HepG2 (cell line): ENCODE measurements at regions not wholly inside any gene's neighbourhood (a gene's known extent, or its start where the extent isn't known, plus 50 kb on each side); places are given as distances from the start of the nearest gene placed in this dataset.
A peak's percentile ranks its signal among the peaks of the same experiment; 100 is the strongest.

ENCODE experiments used
- FLYWCH1 ChIP-seq: sonication (generic); formaldehyde crosslinking; IDR thresholded peaks from 2 replicates; pipeline ENCODE4 v1.8.1; 2023; ENCODE audit warnings: mild to moderate bottlenecking, missing genetic modification reagents
- GATAD2A ChIP-seq: IDR thresholded peaks from 2 replicates; pipeline ENCODE4 v1.6.1; 2016
- HES4 ChIP-seq: sonication (generic); formaldehyde crosslinking; IDR thresholded peaks from 2 replicates; pipeline ENCODE4 v1.9.0; 2021; ENCODE audit warnings: mild to moderate bottlenecking, missing genetic modification reagents, borderline replicate concordance
- HNF1A ChIP-seq, 2 experiments: sonication (generic) in 1 of 2; formaldehyde crosslinking in 1 of 2; IDR thresholded peaks; 2 replicates each; pipeline versions ENCODE4 v1.4.0 to v1.6.1; 2016 to 2020; ENCODE audit warnings: borderline replicate concordance in 1 of 2, low read depth in 1 of 2, mild to moderate bottlenecking in 1 of 2, missing genetic modification reagents in 1 of 2
- IRX3 ChIP-seq: sonication (generic); formaldehyde crosslinking; IDR thresholded peaks from 2 replicates; pipeline ENCODE4 v1.8.1; 2023; ENCODE audit warnings: mild to moderate bottlenecking, low read depth, missing genetic modification reagents, borderline replicate concordance
- JDP2 ChIP-seq: sonication (generic); formaldehyde crosslinking; IDR thresholded peaks from 2 replicates; pipeline ENCODE4 v1.8.1; 2022; ENCODE audit warnings: missing genetic modification reagents, borderline replicate concordance
- JUND ChIP-seq: sonication (generic); formaldehyde crosslinking; IDR thresholded peaks from 2 replicates; pipeline ENCODE4 v1.8.0; 2022; ENCODE audit warnings: mild to moderate bottlenecking, missing genetic modification reagents
- MAFF ChIP-seq: IDR thresholded peaks from 2 replicates; pipeline ENCODE4 v1.6.1; 2011; ENCODE audit warnings: low read depth, low read length, improper control_type of control experiment
- MAFG ChIP-seq: sonication (generic); formaldehyde crosslinking; IDR thresholded peaks from 2 replicates; pipeline ENCODE4 v1.5.1; 2020; ENCODE audit warnings: mild to moderate bottlenecking, missing genetic modification reagents
- MTF2 ChIP-seq: sonication (generic); formaldehyde crosslinking; IDR thresholded peaks from 2 replicates; pipeline ENCODE4 v1.5.0; 2020; ENCODE audit warnings: missing genetic modification reagents, borderline replicate concordance
- MXD3 ChIP-seq: IDR thresholded peaks from 2 replicates; pipeline ENCODE4 v1.6.1; 2016; ENCODE audit warnings: mild to moderate bottlenecking, missing biosample characterization, missing genetic modification reagents
- NFYC ChIP-seq: IDR thresholded peaks from 2 replicates; pipeline ENCODE4 v1.6.1; 2016; ENCODE audit warnings: missing genetic modification reagents, missing compliant biosample characterization
- NR2F6 ChIP-seq, 2 experiments: IDR thresholded peaks; 2 replicates each; pipeline ENCODE4 v1.6.1; 2016; ENCODE audit warnings: antibody characterized with exemption in 1 of 2, mild to moderate bottlenecking in 1 of 2
- POLR2AphosphoS5 ChIP-seq: IDR thresholded peaks from 2 replicates; pipeline ENCODE4 v1.6.1; 2012; ENCODE audit warnings: low read depth, low read length
- SIN3A ChIP-seq: IDR thresholded peaks from 2 replicates; pipeline ENCODE4 v1.6.1; 2011; ENCODE audit warnings: low read depth, mild to moderate bottlenecking, control low read depth, low read length, borderline replicate concordance
- ZFAT ChIP-seq: sonication (generic); formaldehyde crosslinking; conservative IDR thresholded peaks from 2 replicates; pipeline ENCODE4 v1.8.1; 2023; ENCODE audit warnings: missing genetic modification reagents, inconsistent platforms
- ZNF143 ChIP-seq: sonication (generic); formaldehyde crosslinking; IDR thresholded peaks from 2 replicates; pipeline ENCODE4 v1.4.0; 2020; ENCODE audit warnings: missing genetic modification reagents
- ZNF276 ChIP-seq: sonication (generic); formaldehyde crosslinking; IDR thresholded peaks from 2 replicates; pipeline ENCODE4 v1.4.0; 2020; ENCODE audit warnings: mild to moderate bottlenecking, low read depth, missing genetic modification reagents
- ZNF382 ChIP-seq: sonication (generic); formaldehyde crosslinking; IDR thresholded peaks from 2 replicates; pipeline ENCODE4 v1.5.0; 2020; ENCODE audit warnings: missing genetic modification reagents, mild to moderate bottlenecking, borderline replicate concordance
- ZNF383 ChIP-seq: sonication (generic); formaldehyde crosslinking; IDR thresholded peaks from 2 replicates; pipeline ENCODE4 v1.4.0; 2020; ENCODE audit warnings: missing genetic modification reagents, mild to moderate bottlenecking, borderline replicate concordance
- ZNF749 ChIP-seq: sonication (generic); formaldehyde crosslinking; IDR thresholded peaks from 2 replicates; pipeline ENCODE4 v1.8.0; 2022; ENCODE audit warnings: mild to moderate bottlenecking, missing genetic modification reagents, moderate library complexity, borderline replicate concordance
- ZSCAN30 ChIP-seq: sonication (generic); formaldehyde crosslinking; IDR thresholded peaks from 2 replicates; pipeline ENCODE4 v1.5.0; 2020; ENCODE audit warnings: mild to moderate bottlenecking, missing genetic modification reagents

- TF ChIP-seq SIN3A (no peak), ZFAT (no peak), JDP2 (CRISPR knock-in tag) (no peak), JUND (CRISPR knock-in tag) (peak; percentile 54; the same call in 1 of the 2 replicates), MAFF (no peak), NFYC (CRISPR knock-in tag) (no peak), ZNF143 (CRISPR knock-in tag) (no peak), MTF2 (CRISPR knock-in tag) (no peak), ZSCAN30 (CRISPR knock-in tag) (no peak), MAFG (CRISPR knock-in tag) (no peak), HES4 (CRISPR knock-in tag) (no peak), ZNF383 (no peak), IRX3 (CRISPR knock-in tag) (peak; percentile 19; the same call in 1 of the 2 replicates), POLR2AphosphoS5 (no peak), ZNF276 (CRISPR knock-in tag) (no peak), HNF1A (IDR thresholded peaks at IDR 0.05; ENCODE audit: low read depth) (peak; percentile 98), HNF1A (CRISPR knock-in tag; IDR thresholded peaks at IDR 0.05; ENCODE audit: borderline replicate concordance) (peak; percentile 99), GATAD2A (CRISPR knock-in tag) (peak; percentile 92), MXD3 (no peak), FLYWCH1 (CRISPR knock-in tag) (no peak), NR2F6 (IDR thresholded peaks at IDR 0.05) (peak; percentile 99), NR2F6 (CRISPR knock-in tag; IDR thresholded peaks at IDR 0.05) (peak; percentile 97), ZNF382 (CRISPR knock-in tag) (no peak), ZNF749 (CRISPR knock-in tag) (no peak)
These were observed 113.4 kb downstream of the ASB7 start (continued) for GRCh38 chr15:100715571-100716455.
